ENCODE measurements at regions not wholly inside any gene's neighbourhood (a gene's known extent, or its start where the extent isn't known, plus 50 kb on each side); places are given as distances from the start of the nearest gene placed in this dataset.

GRCh38 chr3:76668653-76669052 lies 371.2 kb upstream of the ROBO2 start (continued):
- no peak for TF ChIP-seq CBX3 (IDR thresholded peaks at IDR 0.05; ENCODE audit: borderline replicate concordance in 1 of 2, low read length in 2 of 2)
- no peak for TF ChIP-seq KAT8 (IDR thresholded peaks at IDR 0.05; ENCODE audit: low read depth)
- TF ChIP-seq OTX1 (CRISPR knock-in tag; IDR thresholded peaks at IDR 0.05) = no peak
- TF ChIP-seq RNF219 (CRISPR knock-in tag; IDR thresholded peaks at IDR 0.05) = no peak
- no peak for TF ChIP-seq TAF9B (IDR thresholded peaks at IDR 0.05; ENCODE audit: partially characterized antibody)
- no peak for TF ChIP-seq ZNF232 (CRISPR knock-in tag; IDR thresholded peaks at IDR 0.05)
- TF ChIP-seq JUN (IDR thresholded peaks at IDR 0.05; ENCODE audit: borderline replicate concordance, low read depth, low read length) = no peak
- TF ChIP-seq JUN (CRISPR knock-in tag; IDR thresholded peaks at IDR 0.05; ENCODE audit: borderline replicate concordance) = no peak
- no peak for TF ChIP-seq ZBTB9 (CRISPR knock-in tag; IDR thresholded peaks at IDR 0.05)
- TF ChIP-seq U2AF1 (optimal IDR thresholded peaks at IDR 0.05; ENCODE audit: low read depth, low read length) = no peak
- no peak for TF ChIP-seq RREB1 (CRISPR knock-in tag; IDR thresholded peaks at IDR 0.05)

Measured in K562 (cell line).